Stimulated activated CD4-positive, alpha-beta T cell treated with anti-CD3 and anti-CD28 coated beads, Interleukin-4, amount 100 ng/mL, for 4 hours (primary cell): ENCODE measurements at regions not wholly inside any gene's neighbourhood (a gene's known extent, or its start where the extent isn't known, plus 50 kb on each side); places are given as distances from the start of the nearest gene placed in this dataset.
"Not testable (repeated sequence)": the region's sequence is repeated elsewhere in the genome, so short reads cannot be mapped to it uniquely, and the experiment has no call there.

Source experiments
- DNase-seq, 2 experiments: peaks; one replicate each; pipeline ENCODE4 v3.0.0-alpha.2; 2020

GRCh38 chr3:194888062-194888461 lies 202.4 kb downstream of the FAM43A start:
- DNase-seq: not testable (repeated sequence)

DNA sequence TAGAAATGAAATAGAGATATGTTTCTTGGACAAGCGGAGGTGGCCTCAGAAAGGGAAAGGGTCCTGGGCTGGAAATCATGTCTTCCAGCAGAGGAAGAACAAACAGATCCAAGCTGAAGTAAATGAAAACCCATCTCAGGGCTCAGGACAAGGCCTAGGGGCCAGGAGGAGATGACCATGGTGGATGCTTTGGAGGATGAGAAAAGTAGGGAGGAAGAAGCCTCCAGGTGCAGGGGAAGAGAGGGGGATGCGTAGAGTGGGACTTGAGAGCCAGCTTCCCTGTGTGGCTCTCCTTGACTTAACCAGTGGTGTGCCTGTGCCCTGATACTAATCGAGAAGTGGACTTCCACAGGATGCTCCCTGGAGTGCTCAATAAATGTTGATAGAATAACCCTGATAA lies 203.2 kb downstream of the FAM43A start:
- DNase-seq: no peak

- DNase-seq: no peak
These were observed 204.4 kb downstream of the FAM43A start for GRCh38 chr3:194890091-194890490.

DNA sequence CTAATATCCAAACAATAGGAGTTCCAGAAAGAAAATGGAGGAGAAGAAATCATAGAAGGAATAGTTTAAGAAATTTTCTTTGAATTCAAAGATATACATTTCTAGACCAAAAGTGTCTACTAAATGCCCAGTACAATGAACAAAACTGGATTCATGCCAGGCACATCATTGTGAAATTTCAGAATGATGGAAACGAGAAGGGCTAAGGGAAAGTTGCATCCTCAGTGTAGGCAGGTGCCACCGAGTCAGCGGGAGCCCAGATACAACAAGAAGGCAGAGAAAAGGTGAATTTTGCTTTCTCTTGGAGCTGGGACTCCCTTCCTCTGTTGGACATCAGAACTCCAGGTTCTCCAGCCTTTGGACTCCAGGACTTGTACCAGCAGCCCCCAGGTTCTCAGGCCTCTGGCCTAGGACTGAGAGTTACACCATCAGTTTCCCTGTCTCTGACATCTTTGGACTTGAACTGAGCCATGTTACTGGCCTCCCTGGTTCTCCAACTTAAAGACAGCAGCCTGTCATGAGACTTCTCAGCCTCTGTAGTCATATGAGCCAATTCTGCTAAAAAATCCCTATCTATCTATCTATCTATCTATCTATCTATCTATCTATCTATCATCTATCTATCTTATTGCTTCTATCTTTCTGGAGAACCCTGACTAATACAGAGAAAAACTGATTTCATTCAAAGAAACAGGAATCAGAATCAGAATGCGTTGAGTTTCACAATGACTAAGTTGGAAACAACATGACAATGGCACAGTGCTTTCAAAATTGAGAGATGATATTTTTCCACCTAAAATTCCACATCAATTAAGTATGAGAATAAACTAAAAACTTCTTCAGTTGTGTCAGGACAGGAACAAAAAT lies 207.7 kb downstream of the FAM43A start:
- DNase-seq: no peak

- DNase-seq: no peak
These were observed 208.9 kb downstream of the FAM43A start for GRCh38 chr3:194894538-194894937.

- DNase-seq: no peak
These were observed 215.3 kb downstream of the FAM43A start for GRCh38 chr3:194900854-194901522.

DNA sequence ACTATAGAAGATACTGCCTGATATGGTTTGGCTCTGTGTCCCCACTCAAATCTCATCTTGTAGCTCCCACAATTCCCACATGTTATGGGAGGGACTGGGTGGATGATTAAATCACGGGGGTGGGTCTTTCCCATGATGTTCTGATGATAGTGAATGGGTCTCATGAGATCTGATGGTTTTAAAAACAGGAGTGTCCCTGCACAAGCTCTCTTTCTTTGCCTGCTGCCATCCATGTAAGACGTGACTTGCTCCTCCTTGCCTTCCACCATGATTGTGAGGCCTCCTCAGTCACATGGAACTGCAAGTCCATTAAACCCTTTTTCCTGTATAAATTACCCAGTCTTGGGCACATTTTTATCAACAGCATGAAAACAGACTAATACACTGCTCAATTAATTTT lies 217.8 kb downstream of the FAM43A start:
- DNase-seq: not testable (repeated sequence)

GRCh38 chr3:194904999-194905398 lies 219.3 kb downstream of the FAM43A start:
- not testable (repeated sequence) for DNase-seq

DNA sequence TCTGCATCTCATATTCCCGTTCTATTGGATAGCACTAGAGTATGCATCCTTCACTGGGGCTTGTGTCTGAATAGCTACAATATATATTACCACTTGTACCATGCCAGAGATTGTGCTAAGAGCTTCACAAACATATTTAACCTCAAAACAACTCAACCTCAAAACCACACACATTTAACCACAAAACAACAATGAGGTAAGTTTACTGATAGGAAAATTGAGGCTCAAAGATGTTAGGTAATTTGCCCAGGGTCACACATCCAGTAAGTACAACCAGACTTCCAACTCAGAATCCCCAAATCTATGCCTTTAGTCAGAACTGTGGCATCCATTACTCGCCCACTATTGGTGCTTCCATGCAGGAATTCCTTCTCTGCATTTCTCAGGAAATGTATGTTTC lies 220.0 kb downstream of the FAM43A start:
- no peak for DNase-seq

DNA sequence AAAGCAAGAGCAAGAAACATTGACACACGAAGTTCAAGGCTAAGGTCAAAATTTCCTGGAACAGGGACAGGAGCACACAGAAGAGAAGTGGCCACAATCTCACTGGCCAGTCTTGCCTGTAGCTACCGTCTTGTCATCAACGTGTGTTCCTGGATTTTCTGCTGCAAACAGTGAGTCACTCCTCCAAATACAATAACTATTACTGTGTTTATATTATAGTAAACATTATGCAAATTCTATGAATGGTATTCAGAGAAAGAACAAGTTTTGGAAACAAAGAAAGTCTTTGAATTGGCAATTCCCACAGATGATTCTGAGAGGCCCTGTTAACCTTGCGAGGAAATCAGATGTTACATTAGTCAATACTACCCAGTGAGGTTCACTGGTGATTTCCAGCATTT lies 220.5 kb downstream of the FAM43A start:
- no peak for DNase-seq

- no peak for DNase-seq
These were observed 221.4 kb downstream of the FAM43A start for GRCh38 chr3:194906970-194907629.

GRCh38 chr3:194907811-194908210 lies 222.1 kb downstream of the FAM43A start:
- no peak for DNase-seq

GRCh38 chr3:194908496-194908895 lies 222.8 kb downstream of the FAM43A start:
- DNase-seq: no peak

- DNase-seq: no peak
These were observed 223.3 kb downstream of the FAM43A start for GRCh38 chr3:194908972-194909371.

DNA sequence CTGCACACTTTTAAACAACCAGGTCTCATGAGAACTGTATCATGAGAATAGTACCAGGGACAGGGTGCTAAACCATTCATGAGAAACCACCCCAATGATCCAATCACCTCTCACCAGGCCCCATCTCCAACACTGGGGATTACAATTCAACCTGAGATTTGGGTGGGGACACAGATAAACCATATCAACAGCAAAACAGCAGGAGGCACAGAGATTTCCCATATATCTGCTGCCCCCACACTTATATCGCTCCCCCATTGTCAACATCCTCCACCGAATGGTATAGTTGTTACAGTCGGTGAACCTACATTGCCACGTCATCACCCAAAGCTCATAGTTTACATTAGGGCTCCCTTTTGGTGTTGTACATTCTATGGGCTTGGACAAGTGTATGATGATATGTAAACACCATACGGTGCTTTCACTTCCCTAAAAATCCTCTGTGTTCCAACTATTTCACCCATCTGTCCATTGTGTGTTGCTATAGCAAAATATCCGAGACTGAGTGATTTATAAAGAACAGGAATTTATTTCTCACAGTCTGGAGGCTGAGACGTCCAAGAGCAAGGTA lies 224.8 kb downstream of the FAM43A start:
- DNase-seq: no peak

- DNase-seq: no peak
These were observed 227.6 kb downstream of the FAM43A start for GRCh38 chr3:194913316-194913715.

- not testable (repeated sequence) for DNase-seq
These were observed 239.2 kb downstream of the FAM43A start for GRCh38 chr3:194924889-194925288.

GRCh38 chr3:194925614-194926013 lies 239.9 kb downstream of the FAM43A start:
- no peak for DNase-seq

GRCh38 chr3:194928227-194928626 lies 242.5 kb downstream of the FAM43A start:
- no peak for DNase-seq

- DNase-seq: no peak
These were observed 243.3 kb downstream of the FAM43A start for GRCh38 chr3:194928831-194929577.

DNA sequence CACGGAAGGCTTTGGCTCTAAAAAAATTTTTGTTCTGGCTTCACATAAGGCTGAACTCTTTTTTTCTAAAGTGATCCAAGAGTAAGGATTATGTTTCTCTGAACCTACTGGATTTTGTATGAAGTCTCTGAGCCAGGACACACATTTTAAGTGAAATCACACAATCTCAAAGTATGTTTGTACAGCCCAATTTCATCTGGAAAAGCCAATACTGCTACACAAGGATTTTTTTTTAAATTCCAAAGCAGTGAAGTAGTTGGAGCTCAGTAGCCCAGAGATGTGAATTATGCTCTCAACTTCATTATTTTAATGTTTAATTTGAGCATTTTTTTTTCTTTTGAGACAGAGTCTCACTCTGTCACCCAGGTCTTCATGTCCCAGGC lies 243.9 kb downstream of the FAM43A start:
- DNase-seq: no peak

DNA sequence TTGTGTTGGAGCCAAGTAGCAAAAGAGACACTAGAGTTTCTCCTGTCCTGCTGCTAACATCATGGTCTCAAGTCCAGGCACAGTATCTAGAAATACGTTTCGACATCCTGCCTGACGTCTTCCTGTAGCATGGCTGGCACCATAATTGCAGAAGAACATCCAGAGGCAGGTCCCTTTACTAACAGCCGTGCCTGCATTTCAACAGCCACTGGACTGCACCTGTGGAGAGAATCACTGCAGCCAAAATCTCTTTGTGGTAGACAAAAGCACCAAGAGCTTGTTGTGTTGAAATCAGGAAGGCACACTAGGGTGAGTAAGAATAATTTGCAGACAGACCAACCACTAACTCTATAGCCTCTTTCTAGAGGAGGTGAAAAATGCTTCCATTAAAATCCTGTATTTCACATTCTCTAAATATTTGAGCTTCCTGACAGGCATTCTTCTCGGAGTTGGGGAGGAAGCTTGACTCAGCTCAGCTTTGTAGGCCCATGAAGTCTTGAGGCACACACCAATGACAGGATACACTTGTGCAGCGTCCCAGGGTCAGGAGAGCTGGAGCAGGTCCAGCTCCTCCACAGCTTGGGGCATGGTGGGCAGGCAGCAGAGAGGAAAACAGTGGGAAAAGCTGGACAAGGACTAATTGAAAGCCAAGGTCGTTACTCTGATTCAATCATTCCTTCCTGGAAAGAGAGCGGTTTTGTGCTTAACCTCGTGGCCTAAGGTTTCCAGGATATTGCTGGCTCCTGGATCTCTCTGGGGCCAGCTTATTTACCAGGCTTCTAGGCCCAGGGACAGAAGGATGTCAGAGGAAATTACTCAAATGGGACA lies 244.9 kb downstream of the FAM43A start:
- DNase-seq: no peak
